ELR (cell line): ENCODE measurements at regions not wholly inside any gene's neighbourhood (a gene's known extent, or its start where the extent isn't known, plus 50 kb on each side); places are given as distances from the start of the nearest gene placed in this dataset.

ENCODE experiments used
- DNase-seq: peaks from one replicate; pipeline ENCODE4 v3.0.0-alpha.2; 2015; ENCODE audit warnings: low read depth

- DNase-seq = no peak
These were observed 78.3 kb downstream of the RAMP3 start for GRCh38 chr7:45235905-45236304.

- DNase-seq = peak; percentile 71
These were observed 79.1 kb downstream of the RAMP3 start for GRCh38 chr7:45236666-45237065.

GRCh38 chr7:45237788-45238461 lies 80.3 kb downstream of the RAMP3 start:
- peak; percentile 35 for DNase-seq

- no peak for DNase-seq
These were observed 81.2 kb downstream of the RAMP3 start for GRCh38 chr7:45238806-45239205.

- DNase-seq = peak; percentile 85
These were observed 81.9 kb downstream of the RAMP3 start for GRCh38 chr7:45239486-45239885.

- no peak for DNase-seq
These were observed 82.7 kb downstream of the RAMP3 start for GRCh38 chr7:45240273-45240771.

GRCh38 chr7:45240926-45241325 lies 83.3 kb downstream of the RAMP3 start:
- DNase-seq = no peak

GRCh38 chr7:45241339-45242109 lies 83.9 kb downstream of the RAMP3 start:
- no peak for DNase-seq

- DNase-seq = no peak
These were observed 84.7 kb downstream of the RAMP3 start for GRCh38 chr7:45242261-45242660.

- no peak for DNase-seq
These were observed 85.1 kb downstream of the RAMP3 start for GRCh38 chr7:45242698-45243097.

GRCh38 chr7:45244981-45245380 lies 87.4 kb downstream of the RAMP3 start:
- no peak for DNase-seq

- DNase-seq = no peak
These were observed 88.7 kb downstream of the RAMP3 start for GRCh38 chr7:45246339-45246738.

- DNase-seq = no peak
These were observed 94.7 kb downstream of the RAMP3 start for GRCh38 chr7:45252248-45252647.

GRCh38 chr7:45252857-45253256 lies 95.3 kb downstream of the RAMP3 start:
- DNase-seq = no peak

- no peak for DNase-seq
These were observed 95.8 kb downstream of the RAMP3 start for GRCh38 chr7:45253368-45253767.

GRCh38 chr7:45255187-45255586 lies 97.6 kb downstream of the RAMP3 start:
- DNase-seq = no peak

GRCh38 chr7:45256309-45256708 lies 98.7 kb downstream of the RAMP3 start:
- no peak for DNase-seq

- DNase-seq = no peak
These were observed 99.2 kb downstream of the RAMP3 start for GRCh38 chr7:45256775-45257174.

GRCh38 chr7:45257284-45257683 lies 99.7 kb downstream of the RAMP3 start:
- no peak for DNase-seq

- no peak for DNase-seq
These were observed 101.1 kb downstream of the RAMP3 start for GRCh38 chr7:45258533-45259226.

GRCh38 chr7:45259227-45259596 lies 101.6 kb downstream of the RAMP3 start:
- no peak for DNase-seq

- peak; percentile 50 for DNase-seq
These were observed 102.5 kb downstream of the RAMP3 start for GRCh38 chr7:45259966-45260646.
